ENCODE measurements at regions not wholly inside any gene's neighbourhood (a gene's known extent, or its start where the extent isn't known, plus 50 kb on each side); places are given as distances from the start of the nearest gene placed in this dataset.
A peak's percentile ranks its signal among the peaks of the same experiment; 100 is the strongest.

- DNase-seq (ENCODE audit: low read depth): no peak
These were observed 111.0 kb upstream of the SLC25A48 start for GRCh38 chr5:135723491-135723890.

GRCh38 chr5:135721548-135722090 is 112.8 kb upstream of the SLC25A48 start:
- DNase-seq (ENCODE audit: low read depth): no peak

GRCh38 chr5:135720191-135720590 is 114.3 kb upstream of the SLC25A48 start:
- DNase-seq (ENCODE audit: low read depth): no peak

- no peak for DNase-seq (ENCODE audit: low read depth)
These were observed 114.9 kb upstream of the SLC25A48 start for GRCh38 chr5:135719428-135720063.

- no peak for DNase-seq (ENCODE audit: low read depth)
These were observed 115.8 kb upstream of the SLC25A48 start for GRCh38 chr5:135718651-135719050.

GRCh38 chr5:135718151-135718550 is 116.3 kb upstream of the SLC25A48 start:
- DNase-seq (ENCODE audit: low read depth): peak; percentile 68

GRCh38 chr5:135715267-135716055 is 119.0 kb upstream of the SLC25A48 start:
- no peak for DNase-seq (ENCODE audit: low read depth)

GRCh38 chr5:135714126-135714894 is 120.2 kb upstream of the SLC25A48 start:
- DNase-seq (ENCODE audit: low read depth): no peak

- no peak for DNase-seq (ENCODE audit: low read depth)
These were observed 121.1 kb upstream of the SLC25A48 start for GRCh38 chr5:135713161-135713915.

GRCh38 chr5:135711911-135712310 is 122.6 kb upstream of the SLC25A48 start:
- DNase-seq (ENCODE audit: low read depth): no peak

GRCh38 chr5:135710045-135710675 is 124.3 kb upstream of the SLC25A48 start:
- DNase-seq (ENCODE audit: low read depth): no peak

GRCh38 chr5:135709208-135709575 is 125.3 kb upstream of the SLC25A48 start:
- no peak for DNase-seq (ENCODE audit: low read depth)

GRCh38 chr5:135708481-135709207 is 125.8 kb upstream of the SLC25A48 start:
- no peak for DNase-seq (ENCODE audit: low read depth)

GRCh38 chr5:135707302-135707701 is 127.2 kb upstream of the SLC25A48 start:
- no peak for DNase-seq (ENCODE audit: low read depth)

GRCh38 chr5:135706893-135707292 is 127.6 kb upstream of the SLC25A48 start:
- no peak for DNase-seq (ENCODE audit: low read depth)

- DNase-seq (ENCODE audit: low read depth): no peak
These were observed 127.7 kb upstream of the CXCL14 start for GRCh38 chr5:135706474-135706873.

- no peak for DNase-seq (ENCODE audit: low read depth)
These were observed 127.2 kb upstream of the CXCL14 start for GRCh38 chr5:135705941-135706466.

- peak; percentile 19 for DNase-seq (ENCODE audit: low read depth)
These were observed 126.4 kb upstream of the CXCL14 start for GRCh38 chr5:135705141-135705631.

- no peak for DNase-seq (ENCODE audit: low read depth)
These were observed 125.8 kb upstream of the CXCL14 start for GRCh38 chr5:135704616-135705015.

- DNase-seq (ENCODE audit: low read depth): no peak
These were observed 124.3 kb upstream of the CXCL14 start for GRCh38 chr5:135703016-135703550.
